Neural cell (in vitro differentiated cells): ENCODE measurements at regions not wholly inside any gene's neighbourhood (a gene's known extent, or its start where the extent isn't known, plus 50 kb on each side); places are given as distances from the start of the nearest gene placed in this dataset.

Source experiments
- H2AFZ ChIP-seq: fragments of 200-600, 300-800 bp; sonication (generic), shearing (Covaris generic); 2 replicates; pipeline ENCODE4 v1.6.0; 2014; ENCODE audit warnings: low read depth, mild to moderate bottlenecking, antibody characterized with exemption, low read length, moderate library complexity
- H3F3A ChIP-seq: fragments of 200-600 bp; shearing (Covaris generic); 2 replicates; pipeline ENCODE4 v1.6.1; 2016; ENCODE audit warnings: mild to moderate bottlenecking, moderate library complexity, mixed read lengths, antibody characterized with exemption, low read length; ENCODE audit not compliant: insufficient read depth, poor library complexity, severe bottlenecking
- H3K27ac ChIP-seq: fragments of 200-600, 300-800 bp; sonication (generic), shearing (Covaris generic); 2 replicates; pipeline ENCODE4 v1.5.1; 2014; ENCODE audit warnings: mild to moderate bottlenecking, low read length, moderate library complexity
- H3K27me3 ChIP-seq: fragments of 300-800, 200-600 bp; sonication (generic), shearing (Covaris generic); 2 replicates; pipeline ENCODE4 v1.6.0; 2014; ENCODE audit warnings: mild to moderate bottlenecking, low read depth, low read length, moderate library complexity; ENCODE audit not compliant: insufficient read depth
- H3K36me3 ChIP-seq: fragments of 300-800, 200-600 bp; sonication (generic), shearing (Covaris generic); 2 replicates; pipeline ENCODE4 v1.5.1; 2014; ENCODE audit warnings: mild to moderate bottlenecking, antibody characterized with exemption, low read length, moderate library complexity; ENCODE audit not compliant: insufficient read depth
- H3K4me2 ChIP-seq: fragments of 300-800, 200-600 bp; sonication (generic), shearing (Covaris generic); 2 replicates; pipeline ENCODE4 v1.6.0; 2014; ENCODE audit warnings: mild to moderate bottlenecking, low read length
- H3K4me3 ChIP-seq: fragments of 300-800, 200-600 bp; sonication (generic), shearing (Covaris generic); 2 replicates; pipeline ENCODE4 v1.5.1; 2014; ENCODE audit warnings: mild to moderate bottlenecking, low read length, moderate library complexity
- H3K79me2 ChIP-seq: fragments of 200-600 bp; shearing (Covaris generic); replicated peaks from 2 replicates; pipeline ENCODE4 v1.6.0; 2014; ENCODE audit warnings: mild to moderate bottlenecking, low read length, moderate library complexity; ENCODE audit not compliant: insufficient read depth
- H3K9ac ChIP-seq: fragments of 300-800, 200-600 bp; sonication (generic), shearing (Covaris generic); 2 replicates; pipeline ENCODE4 v1.6.1; 2016; ENCODE audit warnings: mild to moderate bottlenecking, low read length, mixed read lengths
- H3K9me2 ChIP-seq: fragments of 200-600 bp; shearing (Covaris generic); 2 replicates; pipeline ENCODE4 v1.6.1; 2016; ENCODE audit warnings: mild to moderate bottlenecking, low read length, mixed read lengths; ENCODE audit not compliant: insufficient read depth
- H3K9me3 ChIP-seq: fragments of 200-600, 300-800 bp; sonication (generic), shearing (Covaris generic); 2 replicates; pipeline ENCODE4 v1.6.1; 2016; ENCODE audit warnings: mild to moderate bottlenecking, mixed run types, low read length, moderate library complexity, mixed read lengths
- H4K20me1 ChIP-seq: fragments of 200-600 bp; shearing (Covaris generic); 2 replicates; pipeline ENCODE4 v1.6.1; 2016; ENCODE audit warnings: mild to moderate bottlenecking, mixed run types; ENCODE audit not compliant: insufficient read depth
- EP300 ChIP-seq: fragments of 450-650 bp; conservative IDR thresholded peaks from 2 replicates; pipeline ENCODE4 v1.6.1; 2014; ENCODE audit warnings: antibody characterized with exemption, mild to moderate bottlenecking, moderate library complexity; ENCODE audit not compliant: poor library complexity, severe bottlenecking
- EZH2 ChIP-seq: fragments of 200-600, 300-800 bp; shearing (Covaris generic), sonication (generic); IDR thresholded peaks from 2 replicates; pipeline ENCODE4 v1.6.1; 2014; ENCODE audit warnings: antibody characterized with exemption, low read length, borderline replicate concordance, mild to moderate bottlenecking; ENCODE audit not compliant: insufficient read depth, poor library complexity, severe bottlenecking
- MXI1 ChIP-seq: fragments of 450-650 bp; conservative IDR thresholded peaks from 2 replicates; pipeline ENCODE4 v1.6.1; 2014; ENCODE audit warnings: antibody characterized with exemption, mild to moderate bottlenecking; ENCODE audit not compliant: poor library complexity, severe bottlenecking
- POLR2AphosphoS5 ChIP-seq: IDR thresholded peaks from 2 replicates; pipeline ENCODE4 v1.6.1; 2012
- RAD21 ChIP-seq: fragments of 450-650 bp; conservative IDR thresholded peaks from 2 replicates; pipeline ENCODE4 v1.6.1; 2014; ENCODE audit warnings: antibody characterized with exemption, mild to moderate bottlenecking, moderate library complexity
- SMC3 ChIP-seq: fragments of 450-650 bp; conservative IDR thresholded peaks from 2 replicates; pipeline ENCODE4 v1.6.1; 2014; ENCODE audit warnings: antibody characterized with exemption, mild to moderate bottlenecking, moderate library complexity; ENCODE audit not compliant: poor library complexity
- TAF1 ChIP-seq: IDR thresholded peaks from 2 replicates; pipeline ENCODE4 v1.6.1; 2012; ENCODE audit warnings: low read depth
- TF ChIP-seq, protein P1 (sequence below): IDR thresholded peaks from 2 replicates; pipeline ENCODE4 v1.6.1; 2012; ENCODE audit warnings: borderline replicate concordance
- TF ChIP-seq, protein P2 (sequence below): fragments of 450-650 bp; IDR thresholded peaks from 2 replicates; pipeline ENCODE4 v1.5.1; 2014; ENCODE audit warnings: antibody characterized with exemption, mild to moderate bottlenecking, moderate library complexity; ENCODE audit not compliant: poor library complexity, severe bottlenecking

DNA sequence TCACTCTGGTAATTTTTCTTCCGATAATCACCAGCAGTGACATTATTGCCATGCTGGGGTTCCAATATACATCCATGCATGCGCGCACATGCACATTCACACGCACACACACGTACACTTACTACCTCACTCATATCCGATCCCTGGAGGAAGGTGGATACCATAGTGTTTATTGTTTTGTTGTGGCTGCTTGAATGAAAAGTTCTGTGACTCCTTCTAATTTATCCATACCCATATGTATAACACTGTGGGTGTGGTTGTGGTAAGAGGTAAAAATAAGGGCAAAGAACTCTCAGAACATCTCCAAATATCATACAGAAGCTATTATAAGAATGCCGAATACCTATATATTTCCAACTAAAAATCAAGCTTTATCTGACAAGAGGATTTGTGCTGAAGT lies 407.8 kb upstream of the PODXL start:
- TF ChIP-seq MXI1 = no peak
- TF ChIP-seq SMC3 = no peak
- no peak for TF ChIP-seq RAD21
- no peak for TF ChIP-seq EP300
- TF ChIP-seq, protein P1, sequence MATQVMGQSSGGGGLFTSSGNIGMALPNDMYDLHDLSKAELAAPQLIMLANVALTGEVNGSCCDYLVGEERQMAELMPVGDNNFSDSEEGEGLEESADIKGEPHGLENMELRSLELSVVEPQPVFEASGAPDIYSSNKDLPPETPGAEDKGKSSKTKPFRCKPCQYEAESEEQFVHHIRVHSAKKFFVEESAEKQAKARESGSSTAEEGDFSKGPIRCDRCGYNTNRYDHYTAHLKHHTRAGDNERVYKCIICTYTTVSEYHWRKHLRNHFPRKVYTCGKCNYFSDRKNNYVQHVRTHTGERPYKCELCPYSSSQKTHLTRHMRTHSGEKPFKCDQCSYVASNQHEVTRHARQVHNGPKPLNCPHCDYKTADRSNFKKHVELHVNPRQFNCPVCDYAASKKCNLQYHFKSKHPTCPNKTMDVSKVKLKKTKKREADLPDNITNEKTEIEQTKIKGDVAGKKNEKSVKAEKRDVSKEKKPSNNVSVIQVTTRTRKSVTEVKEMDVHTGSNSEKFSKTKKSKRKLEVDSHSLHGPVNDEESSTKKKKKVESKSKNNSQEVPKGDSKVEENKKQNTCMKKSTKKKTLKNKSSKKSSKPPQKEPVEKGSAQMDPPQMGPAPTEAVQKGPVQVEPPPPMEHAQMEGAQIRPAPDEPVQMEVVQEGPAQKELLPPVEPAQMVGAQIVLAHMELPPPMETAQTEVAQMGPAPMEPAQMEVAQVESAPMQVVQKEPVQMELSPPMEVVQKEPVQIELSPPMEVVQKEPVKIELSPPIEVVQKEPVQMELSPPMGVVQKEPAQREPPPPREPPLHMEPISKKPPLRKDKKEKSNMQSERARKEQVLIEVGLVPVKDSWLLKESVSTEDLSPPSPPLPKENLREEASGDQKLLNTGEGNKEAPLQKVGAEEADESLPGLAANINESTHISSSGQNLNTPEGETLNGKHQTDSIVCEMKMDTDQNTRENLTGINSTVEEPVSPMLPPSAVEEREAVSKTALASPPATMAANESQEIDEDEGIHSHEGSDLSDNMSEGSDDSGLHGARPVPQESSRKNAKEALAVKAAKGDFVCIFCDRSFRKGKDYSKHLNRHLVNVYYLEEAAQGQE = no peak
- no peak for TF ChIP-seq POLR2AphosphoS5
- TF ChIP-seq TAF1 = no peak
- no peak for TF ChIP-seq EZH2
- TF ChIP-seq, protein P2, sequence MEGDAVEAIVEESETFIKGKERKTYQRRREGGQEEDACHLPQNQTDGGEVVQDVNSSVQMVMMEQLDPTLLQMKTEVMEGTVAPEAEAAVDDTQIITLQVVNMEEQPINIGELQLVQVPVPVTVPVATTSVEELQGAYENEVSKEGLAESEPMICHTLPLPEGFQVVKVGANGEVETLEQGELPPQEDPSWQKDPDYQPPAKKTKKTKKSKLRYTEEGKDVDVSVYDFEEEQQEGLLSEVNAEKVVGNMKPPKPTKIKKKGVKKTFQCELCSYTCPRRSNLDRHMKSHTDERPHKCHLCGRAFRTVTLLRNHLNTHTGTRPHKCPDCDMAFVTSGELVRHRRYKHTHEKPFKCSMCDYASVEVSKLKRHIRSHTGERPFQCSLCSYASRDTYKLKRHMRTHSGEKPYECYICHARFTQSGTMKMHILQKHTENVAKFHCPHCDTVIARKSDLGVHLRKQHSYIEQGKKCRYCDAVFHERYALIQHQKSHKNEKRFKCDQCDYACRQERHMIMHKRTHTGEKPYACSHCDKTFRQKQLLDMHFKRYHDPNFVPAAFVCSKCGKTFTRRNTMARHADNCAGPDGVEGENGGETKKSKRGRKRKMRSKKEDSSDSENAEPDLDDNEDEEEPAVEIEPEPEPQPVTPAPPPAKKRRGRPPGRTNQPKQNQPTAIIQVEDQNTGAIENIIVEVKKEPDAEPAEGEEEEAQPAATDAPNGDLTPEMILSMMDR = no peak

DNA sequence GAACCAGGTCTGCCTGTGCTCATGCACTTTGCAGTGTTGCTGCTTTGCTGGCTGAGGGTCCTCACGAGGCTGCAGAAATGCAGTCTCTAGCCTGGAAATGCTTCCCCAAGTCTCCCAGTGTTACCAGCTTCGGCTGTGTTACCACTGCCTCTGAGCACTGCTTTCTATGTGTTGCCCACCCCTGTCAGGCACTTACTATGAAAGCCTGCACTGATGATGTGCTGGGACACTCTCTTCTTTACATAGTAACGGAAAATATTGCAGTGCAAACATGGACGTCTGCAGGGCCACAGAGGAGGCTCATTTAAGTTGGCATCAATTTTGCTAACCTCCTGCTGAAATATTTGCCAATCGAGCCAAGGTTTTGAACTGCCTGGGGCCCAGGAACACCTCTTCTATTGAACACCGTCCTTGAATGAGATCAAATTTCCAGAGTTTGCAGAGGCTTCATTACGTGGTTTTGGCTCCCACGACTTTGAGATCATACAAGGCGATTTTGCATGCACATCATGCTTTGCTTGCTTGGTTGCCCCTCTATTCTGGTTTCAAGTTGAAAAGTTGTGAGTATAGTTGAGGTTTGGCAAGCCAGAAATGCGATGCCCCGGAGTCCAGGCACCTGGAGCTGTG lies 404.7 kb upstream of the PODXL start:
- TF ChIP-seq EP300 = no peak
- no peak for TF ChIP-seq EZH2
- TF ChIP-seq SMC3 = no peak
- TF ChIP-seq RAD21 = no peak
- TF ChIP-seq MXI1 = no peak
- no peak for TF ChIP-seq TAF1
- TF ChIP-seq POLR2AphosphoS5 = no peak
- TF ChIP-seq, protein P1 = no peak
- TF ChIP-seq, protein P2 = no peak
- no peaks in the 10 kb centered on the region for H3K79me2 ChIP-seq
- H3K9me3 ChIP-seq = no peaks in the 10 kb centered on the region
- H3K9me2 ChIP-seq = no peaks in the 10 kb centered on the region
- H3K9ac ChIP-seq = no peak overlapping the region
- H3K4me2 ChIP-seq = no peak overlapping the region
- no peaks in the 10 kb centered on the region for H4K20me1 ChIP-seq
- no peaks in the 10 kb centered on the region for H3K27me3 ChIP-seq
- H3K36me3 ChIP-seq = no peaks in the 10 kb centered on the region
- H2AFZ ChIP-seq = no peak overlapping the region
- no peak overlapping the region for H3K4me3 ChIP-seq
- H3K27ac ChIP-seq = no peak overlapping the region
- no peaks in the 10 kb centered on the region for H3F3A ChIP-seq

More for the DNA sequence above, 407.8 kb upstream of the PODXL start:
- no peaks in the 10 kb centered on the region for H3F3A ChIP-seq
- no peak overlapping the region for H3K4me3 ChIP-seq
- no peak overlapping the region for H3K27ac ChIP-seq
- H3K27me3 ChIP-seq = no peaks in the 10 kb centered on the region
- no peaks in the 10 kb centered on the region for H3K36me3 ChIP-seq
- H3K9me3 ChIP-seq = no peaks in the 10 kb centered on the region
- no peaks in the 10 kb centered on the region for H4K20me1 ChIP-seq
- H3K9me2 ChIP-seq = no peaks in the 10 kb centered on the region
- no peaks in the 10 kb centered on the region for H3K79me2 ChIP-seq
- H3K4me2 ChIP-seq = no peak overlapping the region
- H3K9ac ChIP-seq = no peak overlapping the region
- no peak overlapping the region for H2AFZ ChIP-seq
